CD4-positive, alpha-beta T cell treated with Interleukin-17A for 4 hours (primary cell): ENCODE measurements at regions not wholly inside any gene's neighbourhood (a gene's known extent, or its start where the extent isn't known, plus 50 kb on each side); places are given as distances from the start of the nearest gene placed in this dataset.
"Not testable (repeated sequence)": the region's sequence is repeated elsewhere in the genome, so short reads cannot be mapped to it uniquely, and the experiment has no call there.

Experiments used
- DNase-seq: peaks from one replicate; pipeline ENCODE4 v3.0.0-alpha.2; 2020; ENCODE audit warnings: mixed read lengths

- no peak for DNase-seq
Observed at GRCh38 chr21:39022035-39022434, 161.2 kb downstream of the PSMG1 start.

DNA sequence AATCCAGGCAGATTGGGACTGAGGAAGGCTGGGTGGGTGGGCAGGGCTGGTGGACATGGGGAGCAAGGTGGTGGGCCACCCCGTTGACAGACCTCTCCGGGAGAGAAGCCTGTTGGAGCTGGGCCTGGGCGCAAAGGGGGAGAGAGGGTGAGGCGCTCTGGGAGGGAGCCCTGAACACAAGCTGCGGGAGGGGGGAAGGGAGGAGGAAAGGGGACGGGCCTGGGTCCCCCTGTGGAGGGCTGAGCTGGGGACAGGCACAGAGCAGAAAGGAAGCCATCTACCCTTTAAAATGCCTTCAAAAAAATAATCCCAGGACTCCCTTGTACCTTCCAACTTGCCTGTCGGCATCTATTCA, 161.8 kb downstream of the PSMG1 start:
- DNase-seq: no peak

DNA sequence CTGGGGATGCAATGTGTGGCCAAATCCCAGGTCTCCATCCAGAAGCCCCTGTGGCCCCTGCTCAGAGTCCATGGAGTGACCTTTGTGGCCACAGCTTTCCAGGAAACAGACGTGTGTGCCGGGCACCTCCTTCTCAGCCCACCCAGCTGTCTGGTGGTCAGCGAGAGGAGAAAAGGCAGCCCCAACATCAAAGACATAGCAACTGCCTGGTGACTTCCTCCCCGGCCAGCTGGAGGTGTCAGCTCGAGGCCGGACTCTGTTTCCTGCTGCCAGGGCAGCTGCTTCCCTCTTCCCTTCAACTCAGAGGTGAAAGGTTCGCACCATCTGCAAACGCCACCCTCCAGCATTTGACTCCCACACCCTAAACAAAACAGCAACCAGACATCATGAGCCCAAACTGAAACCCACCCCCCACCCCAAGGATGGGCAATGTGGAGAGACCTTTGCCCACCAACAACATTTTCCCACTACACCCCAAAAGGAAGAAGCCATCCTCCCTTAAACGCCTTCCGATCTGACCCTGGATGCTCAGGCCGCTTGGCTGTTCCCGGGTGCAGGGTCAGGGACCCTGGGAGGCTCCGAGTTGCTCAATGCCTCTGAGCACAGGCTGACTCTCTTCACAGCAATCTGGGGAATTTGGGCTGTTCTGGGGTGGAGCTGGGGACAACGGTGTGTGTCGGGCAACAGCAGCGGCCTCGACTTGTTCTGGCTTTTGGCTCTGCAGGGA, 162.3 kb downstream of the PSMG1 start:
- no peak for DNase-seq

- no peak for DNase-seq
Observed at GRCh38 chr21:39018730-39019129, 164.5 kb downstream of the PSMG1 start.

DNA sequence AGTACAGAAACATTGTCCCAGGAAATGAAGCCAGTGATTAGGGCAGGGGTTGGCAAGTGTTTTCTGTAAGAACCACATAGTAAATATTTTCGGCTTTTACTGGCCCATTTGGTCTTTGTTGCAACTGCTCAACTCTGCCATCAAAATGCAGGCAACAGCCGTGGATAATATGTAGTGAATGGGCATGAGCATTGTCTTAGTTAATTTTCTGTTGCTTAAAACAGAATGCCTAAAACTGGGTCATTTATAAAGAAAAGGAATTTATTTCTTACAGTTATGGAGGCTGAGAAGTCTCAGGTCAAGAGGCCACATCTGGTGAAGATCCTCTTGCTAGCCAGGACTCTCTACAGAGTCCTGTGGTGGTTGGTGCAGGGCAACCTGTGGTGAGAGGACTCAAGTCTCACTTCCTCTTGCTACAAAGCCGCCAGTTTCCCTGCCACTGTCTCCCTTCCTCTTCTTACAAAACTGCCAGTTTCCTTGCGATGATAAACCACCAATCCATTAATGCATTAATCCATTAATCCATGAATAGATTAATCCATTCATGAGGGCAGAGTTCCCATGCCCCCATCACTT, 166.4 kb downstream of the PSMG1 start:
- DNase-seq: no peak

GRCh38 chr21:39014747-39015146, 168.5 kb downstream of the PSMG1 start:
- DNase-seq: no peak

GRCh38 chr21:39012326-39013230, 170.7 kb downstream of the PSMG1 start:
- no peak for DNase-seq

GRCh38 chr21:39011911-39012310, 171.3 kb downstream of the PSMG1 start:
- DNase-seq: no peak

- no peak for DNase-seq
Observed at GRCh38 chr21:39010629-39011404, 172.4 kb downstream of the PSMG1 start.

DNA sequence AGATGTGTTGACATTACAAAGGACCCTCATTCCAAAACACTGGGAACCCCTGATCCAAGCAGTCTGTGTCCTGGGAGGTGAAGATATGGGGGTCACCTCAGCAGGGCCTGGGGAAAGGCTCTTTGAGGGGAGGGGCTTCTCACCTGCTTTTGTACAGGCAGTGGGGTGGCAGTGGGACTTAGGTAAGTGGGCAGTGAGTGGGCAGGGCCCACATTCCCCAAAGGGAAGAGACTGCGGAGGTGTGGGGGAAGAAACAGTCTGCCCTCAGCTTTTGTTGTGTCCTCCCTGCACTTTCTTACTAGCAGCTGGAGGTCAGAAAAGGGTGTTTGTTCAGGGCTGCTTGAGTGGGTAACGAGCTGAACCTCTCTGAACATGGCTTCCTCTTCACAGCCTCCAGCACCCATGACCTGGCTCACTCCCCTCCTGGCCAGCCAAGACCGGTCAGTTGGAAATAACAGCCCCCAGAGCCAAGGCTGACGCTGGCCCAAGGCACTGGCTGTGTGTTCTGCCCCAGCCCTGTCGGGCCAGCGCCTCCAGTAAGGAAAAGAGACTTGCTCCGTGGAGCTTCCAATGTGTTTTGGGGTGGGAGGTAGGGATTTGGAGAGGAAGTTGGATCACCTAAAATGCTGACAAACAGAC, 173.5 kb downstream of the PSMG1 start:
- no peak for DNase-seq

DNA sequence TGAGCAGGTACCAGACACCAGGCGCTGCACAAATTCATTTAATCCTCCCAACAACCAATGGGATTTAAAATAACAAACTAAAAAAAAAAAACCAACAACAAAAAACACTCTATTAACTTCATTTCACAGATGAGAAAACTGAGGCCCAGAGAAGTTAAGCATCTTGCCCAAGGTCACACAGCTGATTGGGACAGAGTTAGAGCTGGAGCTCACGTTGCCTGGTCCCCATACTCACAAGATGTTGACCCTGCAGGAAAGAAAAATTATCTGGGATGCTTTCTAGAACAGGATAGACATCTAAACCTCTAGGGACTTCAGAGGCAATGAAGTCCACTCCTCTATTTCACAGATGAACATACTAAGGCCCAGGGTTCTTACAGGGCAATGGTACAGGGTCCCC, 175.3 kb downstream of the PSMG1 start:
- DNase-seq: no peak

- no peak for DNase-seq
Observed at GRCh38 chr21:39007532-39007931, 175.7 kb downstream of the PSMG1 start.

- DNase-seq: no peak
Observed at GRCh38 chr21:39006571-39007311, 176.5 kb downstream of the PSMG1 start.

GRCh38 chr21:39005502-39005787, 177.8 kb downstream of the PSMG1 start:
- no peak for DNase-seq

GRCh38 chr21:39004634-39005501, 178.4 kb downstream of the PSMG1 start:
- peak; percentile 18 for DNase-seq

DNA sequence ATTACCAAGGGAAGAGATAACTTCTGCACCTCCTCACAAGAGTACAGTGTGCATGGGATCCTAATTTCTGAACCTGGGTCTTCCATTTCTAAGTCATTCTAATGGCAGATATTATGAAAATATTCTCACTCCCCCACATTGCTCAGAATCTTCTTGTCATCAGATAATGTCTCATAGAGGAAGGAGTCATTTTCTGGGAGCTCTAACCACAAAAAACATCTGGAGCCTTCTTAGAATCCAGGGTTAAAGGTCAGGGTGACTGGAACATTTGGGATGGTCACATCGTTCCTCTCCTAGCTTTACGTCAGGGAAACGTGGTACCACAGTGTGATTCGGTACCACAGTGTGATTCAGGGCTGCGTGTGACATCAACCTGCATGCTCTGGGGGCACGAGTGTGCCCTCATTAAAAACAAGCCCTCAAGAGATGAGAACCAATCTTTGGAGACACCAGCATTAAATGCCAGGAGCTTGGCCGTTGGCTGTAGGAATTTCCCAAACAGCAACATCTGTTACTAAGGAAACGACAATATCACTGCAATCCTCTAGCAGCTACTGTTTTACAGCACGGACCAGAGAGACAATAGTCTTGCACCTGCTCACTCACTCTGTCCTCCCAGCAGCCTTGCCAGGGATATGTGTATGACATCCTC, 179.1 kb downstream of the PSMG1 start:
- no peak for DNase-seq

- no peak for DNase-seq
Observed at GRCh38 chr21:39001341-39001740, 181.9 kb downstream of the PSMG1 start.

DNA sequence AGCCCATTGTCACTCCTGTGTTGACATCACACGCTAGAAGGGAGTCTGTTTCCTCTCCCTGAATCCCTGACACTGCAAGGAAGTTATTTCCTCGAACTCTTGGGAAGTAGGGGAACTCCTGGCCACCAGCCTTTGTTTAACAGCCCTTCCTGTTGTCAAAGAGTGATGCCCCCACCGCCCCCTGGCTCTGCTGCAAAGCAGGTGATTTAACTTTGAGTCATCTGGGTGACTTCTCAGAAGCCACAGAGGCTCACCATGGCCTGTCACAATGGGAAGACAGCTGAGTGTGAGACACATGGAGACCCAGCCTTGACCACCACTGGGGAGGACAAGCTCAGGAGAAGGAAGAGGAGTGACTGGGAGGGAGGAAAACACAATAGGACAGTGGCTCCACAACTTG, 182.8 kb downstream of the PSMG1 start:
- DNase-seq: no peak

DNA sequence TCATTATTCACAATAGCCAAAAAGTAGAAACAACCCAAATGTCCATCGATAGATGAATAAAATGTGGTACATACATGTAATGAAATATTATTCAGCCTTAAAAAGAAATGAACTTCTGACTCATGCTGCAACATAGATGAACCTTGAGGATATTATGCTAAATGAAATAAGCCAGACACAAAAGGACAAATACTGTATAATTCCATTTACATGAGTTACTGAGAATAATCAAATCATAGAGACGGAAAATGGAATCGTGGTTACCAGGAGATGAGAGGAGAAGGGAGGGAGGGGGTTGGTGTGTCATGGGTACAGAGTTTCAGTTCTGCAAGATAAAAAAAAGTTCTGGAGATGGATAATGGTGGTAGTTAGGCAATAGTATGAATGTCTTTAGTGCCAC, 184.1 kb downstream of the PSMG1 start:
- no peak for DNase-seq

DNA sequence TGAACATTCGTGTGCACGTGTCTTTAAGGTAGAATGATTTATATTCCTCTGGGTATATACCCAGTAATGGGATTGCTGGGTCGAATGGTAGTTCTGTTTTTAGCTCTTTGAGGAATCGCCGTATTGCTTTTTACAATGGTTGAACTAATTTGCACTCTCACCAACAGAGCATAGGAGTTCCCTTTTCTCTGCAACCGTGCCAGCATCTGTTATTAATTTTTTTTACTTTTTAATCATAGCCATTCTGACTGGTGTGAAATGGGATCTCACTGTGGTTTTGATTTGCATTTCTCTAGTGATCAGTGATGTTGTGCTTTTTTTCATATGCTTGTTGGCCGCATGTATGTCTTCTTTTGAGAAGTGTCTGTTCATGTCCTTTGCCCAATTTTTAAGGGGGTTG, 185.0 kb downstream of the PSMG1 start:
- not testable (repeated sequence) for DNase-seq

- DNase-seq: not testable (repeated sequence)
Observed at GRCh38 chr21:38997843-38998175, 185.4 kb downstream of the PSMG1 start.
